ENCODE measurements at regions not wholly inside any gene's neighbourhood (a gene's known extent, or its start where the extent isn't known, plus 50 kb on each side); places are given as distances from the start of the nearest gene placed in this dataset.

DNA sequence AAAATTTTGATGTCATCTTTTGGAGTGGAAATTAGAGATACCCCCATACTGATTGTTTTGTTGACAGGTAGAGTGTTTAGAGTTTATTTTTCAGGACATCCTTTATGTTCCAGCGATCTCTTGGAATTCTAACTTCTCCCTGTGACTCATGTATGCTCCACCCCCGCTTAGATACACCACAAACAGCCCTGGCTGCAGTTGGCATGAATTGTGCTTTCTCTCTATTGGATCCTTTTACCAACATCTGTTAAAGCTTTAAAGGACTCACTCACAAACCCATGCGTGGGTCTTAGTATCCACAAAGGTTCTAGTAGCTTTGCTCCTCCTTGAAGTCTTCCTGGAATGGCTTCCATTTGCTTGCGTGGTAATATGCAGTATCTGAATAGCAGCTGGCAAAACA is 409.5 kb upstream of the POU3F3 start (continued):
- TF ChIP-seq POU5F1 (IDR thresholded peaks at IDR 0.05; ENCODE audit: low read depth, low read length) (no peak), BRCA1 (IDR thresholded peaks at IDR 0.05; ENCODE audit: low read depth, low read length) (no peak)

Data from H1 (cell line).